ENCODE measurements at regions not wholly inside any gene's neighbourhood (a gene's known extent, or its start where the extent isn't known, plus 50 kb on each side); places are given as distances from the start of the nearest gene placed in this dataset.

DNA sequence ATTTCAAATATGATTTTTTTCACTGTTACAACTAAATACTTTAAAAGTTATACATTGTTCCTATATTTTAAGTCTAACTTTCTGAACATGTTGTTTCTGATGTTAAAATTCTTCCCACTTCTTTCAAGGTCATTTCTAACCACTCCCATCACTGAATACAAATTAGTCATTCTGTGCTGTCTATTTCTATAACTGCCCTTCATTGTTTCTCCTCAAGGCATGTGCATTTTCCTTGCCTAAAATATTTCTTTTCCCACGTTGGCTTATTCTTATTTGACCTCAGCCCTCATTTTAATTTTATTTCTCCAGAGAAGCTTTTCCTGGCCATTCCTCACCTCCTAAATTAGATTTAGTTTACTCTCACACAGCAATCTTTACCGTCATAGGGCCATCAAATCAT is 198.9 kb upstream of the GULP1 start:
- intact Hi-C loops (cut with DNase I): no loop called here
- H3K4me3 ChIP-seq: no peak overlapping the region
- H3K9me3 ChIP-seq: no peaks in the 10 kb centered on the region
- no peak for DNase-seq
- no peaks in the 10 kb centered on the region for H3K4me1 ChIP-seq
- no peaks in the 10 kb centered on the region for H3K27me3 ChIP-seq (ENCODE audit: low read depth)
- TF ChIP-seq, protein P1, sequence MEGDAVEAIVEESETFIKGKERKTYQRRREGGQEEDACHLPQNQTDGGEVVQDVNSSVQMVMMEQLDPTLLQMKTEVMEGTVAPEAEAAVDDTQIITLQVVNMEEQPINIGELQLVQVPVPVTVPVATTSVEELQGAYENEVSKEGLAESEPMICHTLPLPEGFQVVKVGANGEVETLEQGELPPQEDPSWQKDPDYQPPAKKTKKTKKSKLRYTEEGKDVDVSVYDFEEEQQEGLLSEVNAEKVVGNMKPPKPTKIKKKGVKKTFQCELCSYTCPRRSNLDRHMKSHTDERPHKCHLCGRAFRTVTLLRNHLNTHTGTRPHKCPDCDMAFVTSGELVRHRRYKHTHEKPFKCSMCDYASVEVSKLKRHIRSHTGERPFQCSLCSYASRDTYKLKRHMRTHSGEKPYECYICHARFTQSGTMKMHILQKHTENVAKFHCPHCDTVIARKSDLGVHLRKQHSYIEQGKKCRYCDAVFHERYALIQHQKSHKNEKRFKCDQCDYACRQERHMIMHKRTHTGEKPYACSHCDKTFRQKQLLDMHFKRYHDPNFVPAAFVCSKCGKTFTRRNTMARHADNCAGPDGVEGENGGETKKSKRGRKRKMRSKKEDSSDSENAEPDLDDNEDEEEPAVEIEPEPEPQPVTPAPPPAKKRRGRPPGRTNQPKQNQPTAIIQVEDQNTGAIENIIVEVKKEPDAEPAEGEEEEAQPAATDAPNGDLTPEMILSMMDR (IDR thresholded peaks at IDR 0.05): no peak
- no peaks in the 10 kb centered on the region for H3K36me3 ChIP-seq
- no peak for ATAC-seq
- H3K27ac ChIP-seq: no peak overlapping the region

DNA sequence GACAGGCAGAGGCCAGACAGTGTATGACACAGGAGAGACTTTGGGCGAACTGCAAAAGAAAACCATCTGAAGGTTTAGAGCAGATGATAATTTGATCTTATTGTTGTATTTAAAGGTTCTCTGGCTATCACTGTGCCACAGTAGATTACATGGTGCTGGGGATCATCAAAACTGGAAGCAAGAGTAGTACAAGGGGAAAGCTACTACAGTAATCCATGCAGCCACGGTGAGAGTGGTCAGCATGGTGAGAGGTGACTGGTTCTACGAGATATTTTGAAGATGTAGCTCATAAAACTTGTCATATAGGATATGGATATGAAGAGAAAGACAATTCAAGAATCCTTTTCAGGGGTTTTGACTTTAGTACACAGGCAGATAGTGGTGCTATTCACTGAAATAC is 194.8 kb upstream of the GULP1 start:
- Histone ChIP-seq H3K4me3 (no peak overlapping the region), H3K27ac (no peak overlapping the region), H3K36me3 (no peaks in the 10 kb centered on the region), H3K4me1 (no peaks in the 10 kb centered on the region), H3K27me3 (ENCODE audit: low read depth) (no peaks in the 10 kb centered on the region), H3K9me3 (no peaks in the 10 kb centered on the region)
- TF ChIP-seq, protein P1 (IDR thresholded peaks at IDR 0.05): no peak
- DNase-seq (no peak), ATAC-seq (no peak)
- intact Hi-C loops (cut with DNase I): no loop called here

- ATAC-seq: peak in 1 of 2 donors; percentile 23
- H3K4me3 ChIP-seq: no peak overlapping the region
- no peaks in the 10 kb centered on the region for H3K27me3 ChIP-seq (ENCODE audit: low read depth)
- H3K27ac ChIP-seq: no peak overlapping the region
- H3K4me1 ChIP-seq: no peaks in the 10 kb centered on the region
- H3K36me3 ChIP-seq: no peaks in the 10 kb centered on the region
- H3K9me3 ChIP-seq: no peaks in the 10 kb centered on the region
- TF ChIP-seq, protein P1 (IDR thresholded peaks at IDR 0.05): no peak
- DNase-seq: no peak
- intact Hi-C loops (cut with DNase I): no loop called here
Measured at GRCh38 chr2:188102881-188103280, 188.8 kb upstream of the GULP1 start.

GRCh38 chr2:188114014-188114413 is 177.7 kb upstream of the GULP1 start:
- Histone ChIP-seq H3K27me3 (ENCODE audit: low read depth) (no peaks in the 10 kb centered on the region), H3K4me3 (no peak overlapping the region), H3K27ac (no peak overlapping the region), H3K4me1 (no peaks in the 10 kb centered on the region), H3K36me3 (no peaks in the 10 kb centered on the region), H3K9me3 (no peaks in the 10 kb centered on the region)
- intact Hi-C loops (cut with DNase I): no loop called here
- TF ChIP-seq, protein P1 (IDR thresholded peaks at IDR 0.05): no peak
- no peak for DNase-seq
- ATAC-seq: no peak

GRCh38 chr2:188117706-188118105 is 174.0 kb upstream of the GULP1 start:
- H3K36me3 ChIP-seq: no peaks in the 10 kb centered on the region
- no peaks in the 10 kb centered on the region for H3K4me1 ChIP-seq
- DNase-seq: no peak
- H3K27me3 ChIP-seq (ENCODE audit: low read depth): no peaks in the 10 kb centered on the region
- intact Hi-C loops (cut with DNase I): no loop called here
- no peak overlapping the region for H3K27ac ChIP-seq
- H3K4me3 ChIP-seq: no peak overlapping the region
- H3K9me3 ChIP-seq: no peaks in the 10 kb centered on the region
- TF ChIP-seq, protein P1 (IDR thresholded peaks at IDR 0.05): no peak
- ATAC-seq: no peak

DNA sequence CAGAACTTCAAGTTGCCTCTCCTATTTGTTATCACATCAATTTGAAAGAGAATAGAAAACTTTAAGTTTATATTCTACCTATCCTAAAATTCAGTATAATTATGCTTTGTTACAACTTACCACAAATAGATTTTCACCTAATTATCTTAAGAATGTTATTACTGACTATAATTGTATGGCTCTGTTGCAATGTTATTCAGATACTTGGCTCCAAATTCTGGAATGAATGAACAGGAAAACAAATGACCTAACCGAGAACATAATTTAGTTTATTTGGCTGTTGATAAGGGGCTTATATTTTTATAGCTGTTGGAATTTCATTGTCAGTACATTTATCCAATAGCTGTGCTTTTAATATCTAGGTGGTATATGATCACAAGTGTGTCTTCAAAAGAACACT is 173.2 kb upstream of the GULP1 start:
- H3K36me3 ChIP-seq: no peaks in the 10 kb centered on the region
- H3K27me3 ChIP-seq (ENCODE audit: low read depth): no peaks in the 10 kb centered on the region
- DNase-seq (no peak), ATAC-seq (no peak)
- intact Hi-C loops (cut with DNase I): no loop called here
- H3K27ac ChIP-seq: no peak overlapping the region
- no peaks in the 10 kb centered on the region for H3K9me3 ChIP-seq
- no peaks in the 10 kb centered on the region for H3K4me1 ChIP-seq
- no peak overlapping the region for H3K4me3 ChIP-seq
- TF ChIP-seq, protein P1 (IDR thresholded peaks at IDR 0.05): no peak
